ENCODE measurements at regions not wholly inside any gene's neighbourhood (a gene's known extent, or its start where the extent isn't known, plus 50 kb on each side); places are given as distances from the start of the nearest gene placed in this dataset.

DNA sequence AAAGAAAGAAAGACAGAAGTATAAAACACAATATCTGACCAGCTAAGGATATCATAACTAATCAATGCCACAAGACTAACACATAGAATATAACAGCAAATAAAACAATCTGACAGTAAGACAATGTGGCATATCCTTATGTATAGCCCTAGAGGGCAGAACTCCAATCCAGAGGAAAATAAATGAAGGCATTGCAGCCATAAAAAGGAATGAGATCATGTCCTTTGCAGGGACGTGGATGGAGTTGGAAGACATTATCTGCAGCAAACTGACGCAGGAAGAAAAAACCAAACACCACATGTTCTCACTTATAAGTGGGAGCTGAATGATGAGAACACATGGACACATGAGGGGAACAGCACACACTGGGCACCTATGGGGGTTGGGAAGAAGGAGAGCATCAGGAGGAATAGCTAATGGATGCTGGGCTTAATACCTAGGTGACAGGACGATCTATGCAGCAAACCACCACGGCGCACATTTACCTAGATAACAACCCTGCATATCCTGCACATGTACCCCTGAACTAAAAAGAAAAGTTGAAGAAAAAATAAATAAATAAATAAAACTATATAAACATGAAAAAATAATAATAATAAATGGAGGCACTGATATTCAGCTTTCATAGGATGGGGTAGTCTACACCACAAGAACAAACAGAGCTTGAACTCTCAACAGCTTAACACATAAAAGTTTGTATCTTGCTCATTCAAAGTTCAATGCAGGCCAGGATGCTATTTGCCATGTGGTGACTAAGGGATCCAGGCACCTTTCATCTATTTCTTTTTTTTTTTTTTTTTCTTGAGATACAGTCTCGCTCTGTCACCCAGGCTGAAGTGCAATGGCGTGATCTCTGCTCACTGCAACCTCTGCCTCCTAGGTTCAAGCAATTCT is 66.1 kb upstream of the KAT6B start:
- H3K4me3 ChIP-seq (ENCODE audit: low read depth, low read length) = no peak overlapping the region
- peaks cover 6% of the 10 kb centered on the region for H3K27me3 ChIP-seq (ENCODE audit: control insufficient read depth, insufficient read depth, low read length)
- H3K27ac ChIP-seq (ENCODE audit: low read depth, low read length) = no peak overlapping the region
- no peaks in the 10 kb centered on the region for H3K9me3 ChIP-seq (ENCODE audit: control insufficient read depth, insufficient read depth, low read length)
- TF ChIP-seq CTCF (IDR thresholded peaks at IDR 0.05; ENCODE audit: low read depth, low read length) = no peak
- POLR2A ChIA-PET = no interaction called here
- CTCF ChIA-PET = no interaction called here
- no peak for DNase-seq (ENCODE audit: low read depth, low spot score)

GRCh38 chr10:74763934-74764591 is 62.3 kb upstream of the KAT6B start:
- POLR2A ChIA-PET = no interaction called here
- Histone ChIP-seq H3K9me3 (ENCODE audit: control insufficient read depth, insufficient read depth, low read length) (no peaks in the 10 kb centered on the region), H3K27me3 (ENCODE audit: control insufficient read depth, insufficient read depth, low read length) (peaks cover 6% of the 10 kb centered on the region), H3K4me3 (ENCODE audit: low read depth, low read length) (no peak overlapping the region), H3K27ac (ENCODE audit: low read depth, low read length) (no peak overlapping the region)
- CTCF ChIA-PET = no interaction called here
- no peak for DNase-seq (ENCODE audit: low read depth, low spot score)
- TF ChIP-seq CTCF (IDR thresholded peaks at IDR 0.05; ENCODE audit: low read depth, low read length) = no peak

DNA sequence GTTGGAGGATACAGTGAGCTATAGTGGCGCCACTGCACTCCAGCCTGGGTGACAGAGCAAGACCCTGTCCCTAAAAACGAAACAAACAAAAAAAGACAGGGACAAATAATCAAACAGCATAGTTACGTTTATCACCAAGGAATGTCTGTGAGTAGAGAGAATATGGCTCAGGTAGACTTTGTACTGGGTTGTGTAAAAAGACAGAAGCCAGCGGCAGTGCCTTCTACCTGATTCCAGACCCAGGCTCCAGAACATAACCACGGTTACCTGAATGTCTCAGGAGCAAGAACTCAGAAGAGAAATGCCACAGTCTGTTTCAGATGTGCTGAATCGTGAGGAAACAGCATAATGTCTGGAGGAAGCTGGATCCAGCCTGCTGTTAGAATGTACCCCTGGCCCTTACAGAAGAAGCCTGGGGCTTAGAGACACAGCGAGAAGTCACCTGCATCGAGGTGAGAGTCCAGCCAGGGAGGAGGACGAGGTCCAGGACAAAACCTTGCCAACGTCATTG is 60.9 kb upstream of the KAT6B start:
- CTCF ChIA-PET = no interaction called here
- H3K4me3 ChIP-seq (ENCODE audit: low read depth, low read length) = no peak overlapping the region
- no peak overlapping the region for H3K27ac ChIP-seq (ENCODE audit: low read depth, low read length)
- H3K9me3 ChIP-seq (ENCODE audit: control insufficient read depth, insufficient read depth, low read length) = no peaks in the 10 kb centered on the region
- no peak for DNase-seq (ENCODE audit: low read depth, low spot score)
- no peak for TF ChIP-seq CTCF (IDR thresholded peaks at IDR 0.05; ENCODE audit: low read depth, low read length)
- H3K27me3 ChIP-seq (ENCODE audit: control insufficient read depth, insufficient read depth, low read length) = peaks cover 6% of the 10 kb centered on the region
- POLR2A ChIA-PET = no interaction called here

- POLR2A ChIA-PET = no interaction called here
Measured at GRCh38 chr10:74766501-74766900, 59.9 kb upstream of the KAT6B start.

More at GRCh38 chr10:74766501-74766900, 59.9 kb upstream of the KAT6B start:
- Histone ChIP-seq H3K9me3 (ENCODE audit: control insufficient read depth, insufficient read depth, low read length) (no peaks in the 10 kb centered on the region), H3K27ac (ENCODE audit: low read depth, low read length) (no peak overlapping the region), H3K27me3 (ENCODE audit: control insufficient read depth, insufficient read depth, low read length) (peaks cover 6% of the 10 kb centered on the region), H3K4me3 (ENCODE audit: low read depth, low read length) (no peak overlapping the region)
- TF ChIP-seq CTCF (IDR thresholded peaks at IDR 0.05; ENCODE audit: low read depth, low read length) = no peak
- DNase-seq (ENCODE audit: low read depth, low spot score) = no peak
- CTCF ChIA-PET = interaction anchor here (0.5 kb wide), 1 partner anchor 532 kb away, joined by 5 read pairs; no protein-coding TSS in a partner anchor

All from AG04450 (cell line).